ENCODE measurements at regions not wholly inside any gene's neighbourhood (a gene's known extent, or its start where the extent isn't known, plus 50 kb on each side); places are given as distances from the start of the nearest gene placed in this dataset.

DNA sequence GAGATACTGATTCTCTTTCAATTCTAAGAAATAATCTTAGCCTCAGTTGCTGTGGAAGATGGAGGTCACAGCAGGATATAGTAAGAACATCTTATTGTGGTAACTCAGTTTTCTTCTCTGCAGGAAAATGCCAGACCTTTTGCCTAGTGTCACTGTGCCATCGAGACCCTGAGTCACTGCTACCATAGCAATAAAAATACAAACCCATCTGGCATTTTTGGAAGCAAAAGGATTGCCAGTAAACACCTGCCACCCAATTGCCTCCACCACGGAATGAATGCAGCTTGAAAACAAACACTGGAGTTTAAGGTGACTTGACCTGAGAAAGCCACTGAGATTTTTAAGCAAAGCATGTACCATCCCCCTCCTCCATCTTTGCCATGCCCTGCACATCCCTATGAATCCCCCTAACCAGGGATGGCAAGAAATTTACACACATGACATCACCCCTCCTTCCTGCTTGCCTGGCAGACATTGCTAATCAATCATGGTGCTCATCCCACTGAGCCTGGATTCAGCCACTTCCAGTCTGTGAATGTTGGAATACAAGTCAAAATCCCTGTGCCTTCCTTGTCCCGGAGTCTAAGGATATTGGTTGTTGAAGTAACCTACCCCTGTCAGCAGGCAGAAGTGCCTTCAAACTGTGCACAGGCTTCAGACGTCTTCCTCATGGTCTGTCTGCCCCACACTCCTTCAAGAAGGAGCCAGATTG is 59.6 kb upstream of the MAMLD1 start:
- no peaks in the 10 kb centered on the region for H3K27me3 ChIP-seq (ENCODE audit: insufficient read depth, low read length, poor library complexity)
- H3K4me1 ChIP-seq (ENCODE audit: control insufficient read depth, low read depth, low read length) = no peaks in the 10 kb centered on the region
- no peak overlapping the region for H3K4me2 ChIP-seq (ENCODE audit: low read length)
- no peak overlapping the region for H3K27ac ChIP-seq (ENCODE audit: low read depth, low read length)
- WGBS (ENCODE audit: extremely low coverage, insufficient coverage, low lambda C conversion rate) = no CpG with 5 or more reads among the region's 4 CpGs
- no peak overlapping the region for H2BK15ac ChIP-seq (replicated peaks; ENCODE audit: low read depth)
- no peak overlapping the region for H3K18ac ChIP-seq (ENCODE audit: low read length)
- no peak overlapping the region for H3K4me3 ChIP-seq (ENCODE audit: low read length)
- H3K56ac ChIP-seq (ENCODE audit: low read length) = no peak overlapping the region
- H3K79me1 ChIP-seq (ENCODE audit: low read length) = no peaks in the 10 kb centered on the region
- H3K9ac ChIP-seq (ENCODE audit: low read length) = no peak overlapping the region
- H2BK120ac ChIP-seq (ENCODE audit: low read depth, low read length) = no peak overlapping the region
- H2AK5ac ChIP-seq (ENCODE audit: low read length) = no peak overlapping the region
- H3K36me3 ChIP-seq (ENCODE audit: control insufficient read depth, insufficient read depth, low read length) = no peaks in the 10 kb centered on the region
- no peak overlapping the region for H3K4ac ChIP-seq (ENCODE audit: low read depth, low read length)
- no peak overlapping the region for H4K5ac ChIP-seq (ENCODE audit: low read length)
- H3K23ac ChIP-seq (ENCODE audit: low read length) = no peak overlapping the region
- DNase-seq = no peak
- no peaks in the 10 kb centered on the region for H3K79me2 ChIP-seq (ENCODE audit: control insufficient read depth, insufficient read depth, low read length)
- no peak overlapping the region for H4K8ac ChIP-seq (ENCODE audit: low read depth, low read length)
- no peak overlapping the region for H2BK5ac ChIP-seq (ENCODE audit: low read length)

DNA sequence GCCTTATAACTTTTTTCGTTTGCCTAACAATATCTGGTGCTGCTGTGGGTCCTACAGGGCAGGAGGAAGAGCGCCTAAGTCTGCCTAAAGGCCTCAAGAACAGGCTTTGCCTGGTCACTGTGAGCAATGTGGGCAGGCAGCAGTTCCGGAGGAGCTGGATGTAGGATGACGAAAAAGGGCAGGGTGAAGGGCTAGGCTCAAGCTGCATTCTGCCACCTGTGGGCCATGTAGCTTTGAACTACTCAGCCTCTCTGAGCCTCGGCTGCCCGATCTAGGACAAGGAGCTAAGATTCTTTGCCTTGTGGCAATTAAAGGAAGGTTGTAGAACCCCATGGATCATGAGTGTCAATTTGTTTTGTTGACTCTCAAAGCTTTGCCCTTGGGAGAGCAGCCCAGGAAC is 57.1 kb upstream of the MAMLD1 start:
- no CpG with 5 or more reads among the region's 6 CpGs for WGBS (ENCODE audit: extremely low coverage, insufficient coverage, low lambda C conversion rate)
- no peaks in the 10 kb centered on the region for H3K79me2 ChIP-seq (ENCODE audit: control insufficient read depth, insufficient read depth, low read length)
- no peaks in the 10 kb centered on the region for H3K4me1 ChIP-seq (ENCODE audit: control insufficient read depth, low read depth, low read length)
- H3K4me3 ChIP-seq (ENCODE audit: low read length) = no peak overlapping the region
- no peak overlapping the region for H2AK5ac ChIP-seq (ENCODE audit: low read length)
- H3K27me3 ChIP-seq (ENCODE audit: insufficient read depth, low read length, poor library complexity) = no peaks in the 10 kb centered on the region
- H3K23ac ChIP-seq (ENCODE audit: low read length) = no peak overlapping the region
- no peak overlapping the region for H4K5ac ChIP-seq (ENCODE audit: low read length)
- no peak for DNase-seq
- no peak overlapping the region for H3K4ac ChIP-seq (ENCODE audit: low read depth, low read length)
- no peak overlapping the region for H2BK120ac ChIP-seq (ENCODE audit: low read depth, low read length)
- H3K9ac ChIP-seq (ENCODE audit: low read length) = no peak overlapping the region
- H3K56ac ChIP-seq (ENCODE audit: low read length) = no peak overlapping the region
- H3K27ac ChIP-seq (ENCODE audit: low read depth, low read length) = no peak overlapping the region
- H3K4me2 ChIP-seq (ENCODE audit: low read length) = no peak overlapping the region
- H3K79me1 ChIP-seq (ENCODE audit: low read length) = no peaks in the 10 kb centered on the region
- H3K36me3 ChIP-seq (ENCODE audit: control insufficient read depth, insufficient read depth, low read length) = no peaks in the 10 kb centered on the region
- H2BK5ac ChIP-seq (ENCODE audit: low read length) = no peak overlapping the region
- no peak overlapping the region for H3K18ac ChIP-seq (ENCODE audit: low read length)
- H4K8ac ChIP-seq (ENCODE audit: low read depth, low read length) = no peak overlapping the region
- H2BK15ac ChIP-seq (replicated peaks; ENCODE audit: low read depth) = no peak overlapping the region

GRCh38 chrX:150308041-150308440 is 55.1 kb upstream of the MAMLD1 start:
- H3K9ac ChIP-seq (ENCODE audit: low read length) = no peak overlapping the region
- H3K27ac ChIP-seq (ENCODE audit: low read depth, low read length) = no peak overlapping the region
- DNase-seq = no peak
- no peak overlapping the region for H3K23ac ChIP-seq (ENCODE audit: low read length)
- H4K5ac ChIP-seq (ENCODE audit: low read length) = no peak overlapping the region
- H2BK5ac ChIP-seq (ENCODE audit: low read length) = no peak overlapping the region
- H2BK15ac ChIP-seq (replicated peaks; ENCODE audit: low read depth) = no peak overlapping the region
- no peaks in the 10 kb centered on the region for H3K79me1 ChIP-seq (ENCODE audit: low read length)
- H3K4me1 ChIP-seq (ENCODE audit: control insufficient read depth, low read depth, low read length) = no peaks in the 10 kb centered on the region
- WGBS (ENCODE audit: extremely low coverage, insufficient coverage, low lambda C conversion rate) = no CpG with 5 or more reads among the region's 4 CpGs
- H3K36me3 ChIP-seq (ENCODE audit: control insufficient read depth, insufficient read depth, low read length) = no peaks in the 10 kb centered on the region
- H3K56ac ChIP-seq (ENCODE audit: low read length) = no peak overlapping the region
- no peak overlapping the region for H3K4me2 ChIP-seq (ENCODE audit: low read length)
- H3K27me3 ChIP-seq (ENCODE audit: insufficient read depth, low read length, poor library complexity) = no peaks in the 10 kb centered on the region
- H3K18ac ChIP-seq (ENCODE audit: low read length) = no peak overlapping the region
- no peak overlapping the region for H3K4me3 ChIP-seq (ENCODE audit: low read length)
- H3K4ac ChIP-seq (ENCODE audit: low read depth, low read length) = no peak overlapping the region
- no peak overlapping the region for H2AK5ac ChIP-seq (ENCODE audit: low read length)
- no peaks in the 10 kb centered on the region for H3K79me2 ChIP-seq (ENCODE audit: control insufficient read depth, insufficient read depth, low read length)
- no peak overlapping the region for H4K8ac ChIP-seq (ENCODE audit: low read depth, low read length)
- no peak overlapping the region for H2BK120ac ChIP-seq (ENCODE audit: low read depth, low read length)

DNA sequence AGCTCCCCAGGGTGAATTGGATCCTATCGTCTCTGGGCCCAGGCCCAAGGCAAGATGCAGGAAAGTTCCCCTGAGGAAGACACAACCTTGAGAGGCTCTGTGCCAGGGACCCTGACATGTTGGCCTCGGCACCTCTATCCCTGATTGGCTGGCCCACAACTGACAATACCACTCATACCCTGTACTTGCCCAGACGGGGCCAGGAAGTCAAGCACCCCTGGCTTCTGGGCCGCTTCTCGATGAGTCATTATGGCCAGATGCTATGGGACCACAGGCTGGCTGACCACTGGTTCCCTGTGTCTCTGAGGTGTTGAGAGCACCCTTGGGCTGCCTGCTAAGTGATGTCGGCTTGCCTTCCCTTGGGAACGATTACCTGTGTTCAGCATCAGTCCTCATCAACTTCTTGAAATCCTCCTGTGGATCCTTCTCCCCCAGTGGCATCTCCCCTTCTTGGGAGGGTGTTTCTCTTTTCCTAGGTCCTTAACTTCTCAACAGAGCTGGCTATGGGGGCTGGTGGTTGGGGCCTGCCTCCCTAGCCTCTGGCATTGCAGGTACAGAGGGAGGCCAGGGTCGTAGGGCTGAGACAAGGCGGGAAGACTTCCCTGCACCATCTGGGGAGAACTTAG is 54.5 kb upstream of the MAMLD1 start:
- WGBS (ENCODE audit: extremely low coverage, insufficient coverage, low lambda C conversion rate) = no CpG with 5 or more reads among the region's 9 CpGs
- no peaks in the 10 kb centered on the region for H3K79me2 ChIP-seq (ENCODE audit: control insufficient read depth, insufficient read depth, low read length)
- no peak overlapping the region for H2AK5ac ChIP-seq (ENCODE audit: low read length)
- H3K23ac ChIP-seq (ENCODE audit: low read length) = no peak overlapping the region
- H3K4ac ChIP-seq (ENCODE audit: low read depth, low read length) = no peak overlapping the region
- no peak overlapping the region for H2BK15ac ChIP-seq (replicated peaks; ENCODE audit: low read depth)
- H4K5ac ChIP-seq (ENCODE audit: low read length) = no peak overlapping the region
- H3K79me1 ChIP-seq (ENCODE audit: low read length) = no peaks in the 10 kb centered on the region
- H2BK5ac ChIP-seq (ENCODE audit: low read length) = no peak overlapping the region
- no peak overlapping the region for H2BK120ac ChIP-seq (ENCODE audit: low read depth, low read length)
- DNase-seq = no peak
- no peak overlapping the region for H3K9ac ChIP-seq (ENCODE audit: low read length)
- H3K4me2 ChIP-seq (ENCODE audit: low read length) = no peak overlapping the region
- H3K56ac ChIP-seq (ENCODE audit: low read length) = no peak overlapping the region
- H3K4me3 ChIP-seq (ENCODE audit: low read length) = no peak overlapping the region
- H3K36me3 ChIP-seq (ENCODE audit: control insufficient read depth, insufficient read depth, low read length) = no peaks in the 10 kb centered on the region
- H3K18ac ChIP-seq (ENCODE audit: low read length) = no peak overlapping the region
- no peaks in the 10 kb centered on the region for H3K4me1 ChIP-seq (ENCODE audit: control insufficient read depth, low read depth, low read length)
- H3K27me3 ChIP-seq (ENCODE audit: insufficient read depth, low read length, poor library complexity) = no peaks in the 10 kb centered on the region
- no peak overlapping the region for H4K8ac ChIP-seq (ENCODE audit: low read depth, low read length)
- no peak overlapping the region for H3K27ac ChIP-seq (ENCODE audit: low read depth, low read length)

- Histone ChIP-seq H3K56ac (ENCODE audit: low read length) (no peak overlapping the region), H2BK120ac (ENCODE audit: low read depth, low read length) (no peak overlapping the region), H3K27me3 (ENCODE audit: insufficient read depth, low read length, poor library complexity) (no peaks in the 10 kb centered on the region), H2BK5ac (ENCODE audit: low read length) (no peak overlapping the region), H3K4me1 (ENCODE audit: control insufficient read depth, low read depth, low read length) (no peaks in the 10 kb centered on the region), H3K27ac (ENCODE audit: low read depth, low read length) (no peak overlapping the region), H3K4ac (ENCODE audit: low read depth, low read length) (no peak overlapping the region), H3K79me2 (ENCODE audit: control insufficient read depth, insufficient read depth, low read length) (no peaks in the 10 kb centered on the region), H2BK15ac (replicated peaks; ENCODE audit: low read depth) (no peak overlapping the region), H3K36me3 (ENCODE audit: control insufficient read depth, insufficient read depth, low read length) (no peaks in the 10 kb centered on the region), H3K9ac (ENCODE audit: low read length) (no peak overlapping the region), H3K4me2 (ENCODE audit: low read length) (no peak overlapping the region), H4K5ac (ENCODE audit: low read length) (no peak overlapping the region), H3K79me1 (ENCODE audit: low read length) (no peaks in the 10 kb centered on the region), H2AK5ac (ENCODE audit: low read length) (no peak overlapping the region), H4K8ac (ENCODE audit: low read depth, low read length) (no peak overlapping the region), H3K18ac (ENCODE audit: low read length) (no peak overlapping the region), H3K4me3 (ENCODE audit: low read length) (no peak overlapping the region), H3K23ac (ENCODE audit: low read length) (no peak overlapping the region)
- no peak for DNase-seq
- no CpG with 5 or more reads among the region's 4 CpGs for WGBS (ENCODE audit: extremely low coverage, insufficient coverage, low lambda C conversion rate)
Observed at GRCh38 chrX:150310417-150310816, 52.7 kb upstream of the MAMLD1 start.

DNA sequence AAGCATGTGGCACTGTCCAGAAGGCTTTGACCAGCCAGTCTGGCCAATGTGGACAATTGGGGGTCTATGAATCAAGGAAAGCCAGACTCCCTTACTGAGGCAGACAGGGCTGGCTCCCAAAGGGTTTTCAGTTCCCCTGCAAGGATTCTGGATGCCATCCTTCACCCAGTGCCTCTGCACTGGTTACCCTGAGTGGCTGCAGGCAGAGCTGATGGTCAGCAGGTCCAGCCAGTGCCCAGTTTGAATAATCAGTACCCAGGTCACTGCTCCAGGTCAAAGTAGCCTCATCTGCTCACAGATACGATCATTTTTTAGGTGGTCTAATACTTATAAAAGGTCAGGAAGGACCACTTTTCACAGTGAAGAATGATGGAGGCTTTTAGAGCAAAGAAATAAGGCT is 52.2 kb upstream of the MAMLD1 start:
- no peak for DNase-seq
- Histone ChIP-seq H2BK5ac (ENCODE audit: low read length) (no peak overlapping the region), H3K18ac (ENCODE audit: low read length) (no peak overlapping the region), H4K8ac (ENCODE audit: low read depth, low read length) (no peak overlapping the region), H2AK5ac (ENCODE audit: low read length) (no peak overlapping the region), H4K5ac (ENCODE audit: low read length) (no peak overlapping the region), H3K79me2 (ENCODE audit: control insufficient read depth, insufficient read depth, low read length) (no peaks in the 10 kb centered on the region), H2BK120ac (ENCODE audit: low read depth, low read length) (no peak overlapping the region), H3K27me3 (ENCODE audit: insufficient read depth, low read length, poor library complexity) (no peaks in the 10 kb centered on the region), H3K4me3 (ENCODE audit: low read length) (no peak overlapping the region), H3K4ac (ENCODE audit: low read depth, low read length) (no peak overlapping the region), H3K79me1 (ENCODE audit: low read length) (no peaks in the 10 kb centered on the region), H3K4me1 (ENCODE audit: control insufficient read depth, low read depth, low read length) (no peaks in the 10 kb centered on the region), H3K56ac (ENCODE audit: low read length) (no peak overlapping the region), H3K23ac (ENCODE audit: low read length) (no peak overlapping the region), H3K27ac (ENCODE audit: low read depth, low read length) (no peak overlapping the region), H3K9ac (ENCODE audit: low read length) (no peak overlapping the region), H3K4me2 (ENCODE audit: low read length) (no peak overlapping the region), H2BK15ac (replicated peaks; ENCODE audit: low read depth) (no peak overlapping the region), H3K36me3 (ENCODE audit: control insufficient read depth, insufficient read depth, low read length) (no peaks in the 10 kb centered on the region)
- WGBS (ENCODE audit: extremely low coverage, insufficient coverage, low lambda C conversion rate) = no CpG with 5 or more reads among the region's 1 CpG
